ENCODE measurements at regions not wholly inside any gene's neighbourhood (a gene's known extent, or its start where the extent isn't known, plus 50 kb on each side); places are given as distances from the start of the nearest gene placed in this dataset.

- no peak for DNase-seq
These were observed 152.4 kb upstream of the TSHZ3 start for GRCh38 chr19:31501427-31502195.

GRCh38 chr19:31502536-31503170 is 153.4 kb upstream of the TSHZ3 start:
- DNase-seq: no peak

- DNase-seq: no peak
These were observed 154.0 kb upstream of the TSHZ3 start for GRCh38 chr19:31503211-31503610.

- DNase-seq: no peak
These were observed 155.0 kb upstream of the TSHZ3 start for GRCh38 chr19:31504221-31504620.

GRCh38 chr19:31505596-31505910 is 156.3 kb upstream of the TSHZ3 start:
- DNase-seq: no peak

GRCh38 chr19:31506102-31506501 is 156.9 kb upstream of the TSHZ3 start:
- no peak for DNase-seq

- DNase-seq: no peak
These were observed 161.4 kb upstream of the TSHZ3 start for GRCh38 chr19:31510635-31511034.

- no peak for DNase-seq
These were observed 161.9 kb upstream of the TSHZ3 start for GRCh38 chr19:31511098-31511497.

- no peak for DNase-seq
These were observed 162.5 kb upstream of the TSHZ3 start for GRCh38 chr19:31511696-31512095.

GRCh38 chr19:31512181-31512970 is 163.1 kb upstream of the TSHZ3 start:
- no peak for DNase-seq

- DNase-seq: no peak
These were observed 164.6 kb upstream of the TSHZ3 start for GRCh38 chr19:31513841-31514240.

- DNase-seq: peak; percentile 20 to 23
These were observed 166.7 kb upstream of the TSHZ3 start for GRCh38 chr19:31515931-31516330.

- DNase-seq: no peak
These were observed 167.5 kb upstream of the TSHZ3 start for GRCh38 chr19:31516756-31517155.

GRCh38 chr19:31517224-31518180 is 168.3 kb upstream of the TSHZ3 start:
- DNase-seq: no peak

GRCh38 chr19:31518216-31519020 is 169.2 kb upstream of the TSHZ3 start:
- no peak for DNase-seq

GRCh38 chr19:31519256-31519655 is 170.0 kb upstream of the TSHZ3 start:
- DNase-seq: no peak

GRCh38 chr19:31519908-31520307 is 170.7 kb upstream of the TSHZ3 start:
- no peak for DNase-seq

GRCh38 chr19:31520633-31521032 is 171.4 kb upstream of the TSHZ3 start:
- DNase-seq: no peak

GRCh38 chr19:31525610-31526147 is 176.4 kb upstream of the TSHZ3 start:
- DNase-seq: no peak

- no peak for DNase-seq
These were observed 178.2 kb upstream of the TSHZ3 start for GRCh38 chr19:31527443-31527842.

- no peak for DNase-seq
These were observed 179.0 kb upstream of the TSHZ3 start for GRCh38 chr19:31528261-31528660.

All from right lung (tissue), 2 donors.